H9 (cell line): ENCODE measurements at regions not wholly inside any gene's neighbourhood (a gene's known extent, or its start where the extent isn't known, plus 50 kb on each side); places are given as distances from the start of the nearest gene placed in this dataset.
A peak's percentile ranks its signal among the peaks of the same experiment; 100 is the strongest.

Source experiments
- DNase-seq: peaks from one replicate; pipeline ENCODE4 v3.0.0-alpha.2; 2017
- H2AFZ ChIP-seq: one replicate; pipeline ENCODE4 v1.6.1; 2013; ENCODE audit warnings: mild to moderate bottlenecking, low read length, control low read depth, moderate library complexity
- H2AK5ac ChIP-seq: 2 replicates; pipeline ENCODE4 v1.6.1; 2013; ENCODE audit warnings: low read length, control low read depth, mixed read lengths; ENCODE audit not compliant: insufficient read length
- H2BK120ac ChIP-seq: one replicate; pipeline ENCODE4 v1.6.1; 2013; ENCODE audit warnings: low read depth, mild to moderate bottlenecking, low read length, control low read depth, inconsistent platforms; ENCODE audit not compliant: poor library complexity, severe bottlenecking
- H2BK12ac ChIP-seq: 2 replicates; pipeline ENCODE4 v1.6.1; 2013; ENCODE audit warnings: low read length, control low read depth, mixed read lengths, low read depth; ENCODE audit not compliant: insufficient read length
- H2BK15ac ChIP-seq: 2 replicates; pipeline ENCODE4 v1.6.1; 2013; ENCODE audit warnings: low read depth, low read length, control low read depth
- H2BK20ac ChIP-seq: one replicate; pipeline ENCODE4 v1.6.1; 2013; ENCODE audit warnings: low read depth, mild to moderate bottlenecking, low read length, control low read depth, inconsistent platforms; ENCODE audit not compliant: poor library complexity, severe bottlenecking
- H2BK5ac ChIP-seq: 2 replicates; pipeline ENCODE4 v1.6.1; 2013; ENCODE audit warnings: low read length, control low read depth, mixed read lengths; ENCODE audit not compliant: insufficient read length
- H3K14ac ChIP-seq: 2 replicates; pipeline ENCODE4 v1.6.1; 2013; ENCODE audit warnings: low read length, control low read depth; ENCODE audit not compliant: insufficient read depth
- H3K18ac ChIP-seq: 2 replicates; pipeline ENCODE4 v1.6.1; 2013; ENCODE audit warnings: low read depth, mild to moderate bottlenecking, mixed read lengths, low read length, control low read depth; ENCODE audit not compliant: insufficient read length
- H3K23ac ChIP-seq: 2 replicates; pipeline ENCODE4 v1.6.1; 2013; ENCODE audit warnings: low read length, control low read depth, mixed read lengths, low read depth; ENCODE audit not compliant: insufficient read length
- H3K23me2 ChIP-seq: 2 replicates; pipeline ENCODE4 v1.6.1; 2013; ENCODE audit warnings: low read depth, mild to moderate bottlenecking, mixed read lengths, low read length, control low read depth; ENCODE audit not compliant: insufficient read length, poor library complexity, severe bottlenecking
- H3K27ac ChIP-seq: 2 replicates; pipeline ENCODE4 v1.5.1; 2013; ENCODE audit warnings: low read length, control low read depth, mixed read lengths, low read depth; ENCODE audit not compliant: insufficient read length
- H3K27me3 ChIP-seq: 2 replicates; pipeline ENCODE4 v1.6.1; 2013; ENCODE audit warnings: low read length, control low read depth, inconsistent platforms; ENCODE audit not compliant: insufficient read depth
- H3K4ac ChIP-seq: 2 replicates; pipeline ENCODE4 v1.6.1; 2013; ENCODE audit warnings: low read depth, mild to moderate bottlenecking, control low read depth, inconsistent platforms, low read length, moderate library complexity
- H3K4me1 ChIP-seq: 2 replicates; pipeline ENCODE4 v1.6.1; 2013; ENCODE audit warnings: low read length, control low read depth, inconsistent platforms; ENCODE audit not compliant: insufficient read depth
- H3K4me2 ChIP-seq: 2 replicates; pipeline ENCODE4 v1.6.1; 2013; ENCODE audit warnings: low read length, control low read depth, mixed read lengths; ENCODE audit not compliant: insufficient read length, insufficient read depth
- H3K56ac ChIP-seq: 2 replicates; pipeline ENCODE4 v1.6.1; 2013; ENCODE audit warnings: low read depth, mild to moderate bottlenecking, mixed read lengths, low read length, control low read depth; ENCODE audit not compliant: insufficient read length
- H3K79me1 ChIP-seq: 2 replicates; pipeline ENCODE4 v1.6.1; 2013; ENCODE audit warnings: low read depth, mild to moderate bottlenecking, moderate library complexity, low read length, control low read depth, inconsistent platforms; ENCODE audit not compliant: insufficient read depth, poor library complexity, severe bottlenecking
- H3K79me2 ChIP-seq: 2 replicates; pipeline ENCODE4 v1.6.1; 2013; ENCODE audit warnings: low read length, control low read depth, inconsistent platforms; ENCODE audit not compliant: insufficient read depth
- H3K9ac ChIP-seq: 2 replicates; pipeline ENCODE4 v1.6.1; 2013; ENCODE audit warnings: low read length, control low read depth, mixed read lengths; ENCODE audit not compliant: insufficient read length; ENCODE audit errors: extremely low read depth
- H3K9me3 ChIP-seq: one replicate; pipeline ENCODE4 v1.6.1; 2013; ENCODE audit warnings: low read depth, low read length, inconsistent platforms; ENCODE audit not compliant: control insufficient read depth
- H3T11ph ChIP-seq: one replicate; pipeline ENCODE4 v1.6.1; 2013; ENCODE audit warnings: mild to moderate bottlenecking, low read length, control low read depth, inconsistent platforms
- H4K20me1 ChIP-seq: one replicate; pipeline ENCODE4 v1.6.1; 2013; ENCODE audit not compliant: control insufficient read depth, insufficient read length, insufficient read depth
- H4K5ac ChIP-seq: 2 replicates; pipeline ENCODE4 v1.6.1; 2013; ENCODE audit warnings: low read depth, mild to moderate bottlenecking, mixed read lengths, low read length, control low read depth; ENCODE audit not compliant: insufficient read length
- H4K8ac ChIP-seq: replicated peaks from 2 replicates; pipeline ENCODE4 v1.6.1; 2013; ENCODE audit warnings: low read length, control low read depth, mixed read lengths, low read depth; ENCODE audit not compliant: insufficient read length
- H4K91ac ChIP-seq: 2 replicates; pipeline ENCODE4 v1.6.1; 2013; ENCODE audit warnings: low read depth, mild to moderate bottlenecking, moderate library complexity, mixed read lengths, low read length, control low read depth; ENCODE audit not compliant: insufficient read length
- H3K27ac Mint-ChIP-seq, 3 experiments: 2 replicates in 2 of 3; 3 replicates in 1 of 3; pipeline ENCODE4 v1.8.0; 2020 to 2021; ENCODE audit warnings: mixed read lengths in 3 of 3, mild to moderate bottlenecking in 1 of 3, moderate library complexity in 1 of 3
- H3K27me3 Mint-ChIP-seq: 2 replicates; pipeline ENCODE4 v1.8.0; 2021; ENCODE audit warnings: low read depth, mild to moderate bottlenecking, moderate library complexity, mixed read lengths
- H3K36me3 Mint-ChIP-seq, 3 experiments: 2 replicates in 2 of 3; 3 replicates in 1 of 3; pipeline ENCODE4 v1.8.0; 2020 to 2021; ENCODE audit warnings: low read depth in 3 of 3, mixed read lengths in 3 of 3; ENCODE audit not compliant: insufficient read depth in 1 of 3
- H3K4me1 Mint-ChIP-seq, 2 experiments: 2 replicates each; pipeline ENCODE4 v1.8.0; 2020; ENCODE audit warnings: mixed read lengths in 2 of 2
- H3K4me3 Mint-ChIP-seq, 2 experiments: 2 replicates in 1 of 2; 3 replicates in 1 of 2; pipeline ENCODE4 v1.8.0; 2020 to 2021; ENCODE audit warnings: mild to moderate bottlenecking in 2 of 2, mixed read lengths in 2 of 2, moderate library complexity in 1 of 2
- H3K9me3 Mint-ChIP-seq, 2 experiments: 2 replicates in 1 of 2; 3 replicates in 1 of 2; pipeline ENCODE4 v1.8.0; 2020; ENCODE audit warnings: mild to moderate bottlenecking in 2 of 2, mixed read lengths in 2 of 2, moderate library complexity in 1 of 2
- WGBS: extraction: QIAGEN DNeasy Blood & Tissue Kit; methylation state at CpG from one replicate; pipeline ENCODE4 v1.1.7; 2013; ENCODE audit warnings: missing lambda C conversion rate, low lambda C conversion rate, mixed read lengths; ENCODE audit not compliant: insufficient read length; ENCODE audit errors: extremely low coverage; 5-methylcytosine and 5-hydroxymethylcytosine counted together
- TF ChIP-seq, protein P1 (sequence below): fragments of 200-600 bp; sonication (generic); conservative IDR thresholded peaks from 3 replicates; pipeline ENCODE4 v1.8.0; 2021; ENCODE audit warnings: antibody characterized with exemption, mild to moderate bottlenecking

DNA sequence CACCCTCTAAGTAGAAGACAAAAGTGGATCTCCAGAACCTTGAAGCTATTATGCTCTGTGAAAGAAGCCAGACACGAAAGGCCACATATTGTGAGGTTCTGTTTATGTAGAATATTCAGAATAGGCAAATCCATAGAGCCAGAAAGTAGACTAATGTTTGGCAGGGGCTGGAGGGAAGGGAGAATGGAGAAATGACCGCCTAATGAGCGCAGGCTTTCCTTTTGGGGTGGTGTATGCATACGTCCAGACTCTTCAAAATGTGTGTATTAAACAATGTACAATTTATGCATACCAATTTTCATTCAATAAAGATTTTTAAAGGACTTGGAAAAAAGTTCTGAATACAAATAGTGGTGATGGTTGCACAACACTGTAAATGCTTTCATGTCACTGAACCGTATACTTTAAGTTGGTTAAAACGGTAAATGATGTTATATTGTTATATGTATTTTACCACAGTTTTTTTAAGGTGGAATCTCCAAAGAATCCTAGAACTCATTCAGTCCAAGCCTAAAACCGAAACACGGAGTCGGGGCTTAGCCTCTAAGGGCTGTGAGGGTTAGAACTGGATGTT, 397.4 kb downstream of the SOX9 start:
- Histone ChIP-seq H3K23ac (no peak overlapping the region), H4K20me1 (no peaks in the 10 kb centered on the region), H2BK5ac (no peak overlapping the region), H3K79me2 (no peaks in the 10 kb centered on the region), H3K9ac (no peak overlapping the region), H2AK5ac (no peak overlapping the region), H3K27me3 (no peaks in the 10 kb centered on the region), H3K4me1 (peaks cover 3% of the 10 kb centered on the region; the same call in 1 of the 2 replicates), H2AFZ (no peak overlapping the region), H3K4me2 (no peak overlapping the region), H4K91ac (no peak overlapping the region), H2BK120ac (no peak overlapping the region), H4K5ac (no peak overlapping the region), H2BK20ac (no peak overlapping the region), H2BK15ac (no peak overlapping the region), H3K23me2 (no peaks in the 10 kb centered on the region), H3K9me3 (no peaks in the 10 kb centered on the region), H4K8ac (no peak overlapping the region), H2BK12ac (no peak overlapping the region), H3K18ac (no peak overlapping the region), H3K14ac (no peak overlapping the region), H3K79me1 (no peaks in the 10 kb centered on the region), H3K4ac (no peak overlapping the region), H3K56ac (no peak overlapping the region), H3T11ph (no peak overlapping the region), H3K27ac (no peak overlapping the region)
- no peaks in the 10 kb centered on the region for H3K36me3 Mint-ChIP-seq
- H3K27me3 Mint-ChIP-seq, result no peaks in the 10 kb centered on the region; the same call in 1 of the 2 replicates
- no CpG with 5 or more reads among the region's 9 CpGs for WGBS
- no peaks in the 10 kb centered on the region for H3K9me3 Mint-ChIP-seq
- H3K4me1 Mint-ChIP-seq, result peaks cover 32 to 56% of the 10 kb centered on the region in 2 experiments
- H3K27ac Mint-ChIP-seq, result peak overlapping the region in 1 of 3 experiments; percentile 77; a peak in 2 of 7 replicates
- DNase-seq, result no peak
- TF ChIP-seq, protein P1, sequence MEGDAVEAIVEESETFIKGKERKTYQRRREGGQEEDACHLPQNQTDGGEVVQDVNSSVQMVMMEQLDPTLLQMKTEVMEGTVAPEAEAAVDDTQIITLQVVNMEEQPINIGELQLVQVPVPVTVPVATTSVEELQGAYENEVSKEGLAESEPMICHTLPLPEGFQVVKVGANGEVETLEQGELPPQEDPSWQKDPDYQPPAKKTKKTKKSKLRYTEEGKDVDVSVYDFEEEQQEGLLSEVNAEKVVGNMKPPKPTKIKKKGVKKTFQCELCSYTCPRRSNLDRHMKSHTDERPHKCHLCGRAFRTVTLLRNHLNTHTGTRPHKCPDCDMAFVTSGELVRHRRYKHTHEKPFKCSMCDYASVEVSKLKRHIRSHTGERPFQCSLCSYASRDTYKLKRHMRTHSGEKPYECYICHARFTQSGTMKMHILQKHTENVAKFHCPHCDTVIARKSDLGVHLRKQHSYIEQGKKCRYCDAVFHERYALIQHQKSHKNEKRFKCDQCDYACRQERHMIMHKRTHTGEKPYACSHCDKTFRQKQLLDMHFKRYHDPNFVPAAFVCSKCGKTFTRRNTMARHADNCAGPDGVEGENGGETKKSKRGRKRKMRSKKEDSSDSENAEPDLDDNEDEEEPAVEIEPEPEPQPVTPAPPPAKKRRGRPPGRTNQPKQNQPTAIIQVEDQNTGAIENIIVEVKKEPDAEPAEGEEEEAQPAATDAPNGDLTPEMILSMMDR, result no peak
- H3K4me3 Mint-ChIP-seq, result no peak overlapping the region; a peak in 1 of 5 replicates
